ENCODE measurements at regions not wholly inside any gene's neighbourhood (a gene's known extent, or its start where the extent isn't known, plus 50 kb on each side); places are given as distances from the start of the nearest gene placed in this dataset.
"Not testable (repeated sequence)": the region's sequence is repeated elsewhere in the genome, so short reads cannot be mapped to it uniquely, and the experiment has no call there.

GRCh38 chr3:82585591-82585990, 824.1 kb upstream of the GBE1 start:
- H3K4me3 Mint-ChIP-seq; DNase-seq; ATAC-seq; H3K4me1 Mint-ChIP-seq; H3K9me3 ChIP-seq (ENCODE audit: control insufficient read depth, low read length, poor library complexity, severe bottlenecking); H3K36me3 Mint-ChIP-seq (ENCODE audit: low read depth); H3K27me3 Mint-ChIP-seq; H3K27ac Mint-ChIP-seq: not testable (repeated sequence)

- H3K36me3 Mint-ChIP-seq (ENCODE audit: low read depth), result not testable (repeated sequence)
Observed at GRCh38 chr3:82584861-82585260, 823.4 kb upstream of the GBE1 start.

GRCh38 chr3:82584415-82584814, 823.0 kb upstream of the GBE1 start:
- not testable (repeated sequence) for H3K4me3 Mint-ChIP-seq; ATAC-seq; H3K27ac Mint-ChIP-seq; H3K9me3 ChIP-seq (ENCODE audit: control insufficient read depth, low read length, poor library complexity, severe bottlenecking); DNase-seq; H3K36me3 Mint-ChIP-seq (ENCODE audit: low read depth); H3K27me3 Mint-ChIP-seq; H3K4me1 Mint-ChIP-seq

More at GRCh38 chr3:82584861-82585260, 823.4 kb upstream of the GBE1 start:
- DNase-seq; H3K4me3 Mint-ChIP-seq; H3K27me3 Mint-ChIP-seq; H3K4me1 Mint-ChIP-seq; H3K27ac Mint-ChIP-seq; ATAC-seq; H3K9me3 ChIP-seq (ENCODE audit: control insufficient read depth, low read length, poor library complexity, severe bottlenecking): not testable (repeated sequence)

GRCh38 chr3:82581350-82581749, 819.9 kb upstream of the GBE1 start:
- Mint-ChIP-seq H3K27ac (no peak overlapping the region), H3K4me1 (no peaks in the 10 kb centered on the region), H3K27me3 (no peaks in the 10 kb centered on the region), H3K4me3 (no peak overlapping the region), H3K36me3 (ENCODE audit: low read depth) (no peaks in the 10 kb centered on the region)
- no peak for DNase-seq
- ATAC-seq, result no peak
- no peaks in the 10 kb centered on the region for H3K9me3 ChIP-seq (ENCODE audit: control insufficient read depth, low read length, poor library complexity, severe bottlenecking)

- no peaks in the 10 kb centered on the region for H3K27me3 Mint-ChIP-seq
- no peak for ATAC-seq
- no peaks in the 10 kb centered on the region for H3K9me3 ChIP-seq (ENCODE audit: control insufficient read depth, low read length, poor library complexity, severe bottlenecking)
Observed at GRCh38 chr3:82572721-82573120, 811.3 kb upstream of the GBE1 start.

GRCh38 chr3:82568776-82569338, 807.4 kb upstream of the GBE1 start:
- DNase-seq (no peak), ATAC-seq (no peak)
- Mint-ChIP-seq H3K27ac (no peak overlapping the region), H3K36me3 (ENCODE audit: low read depth) (no peaks in the 10 kb centered on the region), H3K4me3 (no peak overlapping the region), H3K4me1 (no peaks in the 10 kb centered on the region), H3K27me3 (no peaks in the 10 kb centered on the region)
- no peaks in the 10 kb centered on the region for H3K9me3 ChIP-seq (ENCODE audit: control insufficient read depth, low read length, poor library complexity, severe bottlenecking)

More at GRCh38 chr3:82572721-82573120, 811.3 kb upstream of the GBE1 start:
- DNase-seq, result no peak
- H3K27ac Mint-ChIP-seq, result no peak overlapping the region
- H3K4me3 Mint-ChIP-seq, result no peak overlapping the region
- H3K36me3 Mint-ChIP-seq (ENCODE audit: low read depth), result no peaks in the 10 kb centered on the region
- no peaks in the 10 kb centered on the region for H3K4me1 Mint-ChIP-seq

GRCh38 chr3:82567029-82567600, 805.7 kb upstream of the GBE1 start:
- DNase-seq (no peak), ATAC-seq (no peak)
- Mint-ChIP-seq H3K27ac (no peak overlapping the region), H3K36me3 (ENCODE audit: low read depth) (no peaks in the 10 kb centered on the region), H3K27me3 (no peaks in the 10 kb centered on the region), H3K4me3 (no peak overlapping the region), H3K4me1 (no peaks in the 10 kb centered on the region)
- H3K9me3 ChIP-seq (ENCODE audit: control insufficient read depth, low read length, poor library complexity, severe bottlenecking), result no peaks in the 10 kb centered on the region

- Mint-ChIP-seq H3K36me3 (ENCODE audit: low read depth) (no peaks in the 10 kb centered on the region), H3K27me3 (no peaks in the 10 kb centered on the region), H3K4me3 (no peak overlapping the region), H3K4me1 (no peaks in the 10 kb centered on the region), H3K27ac (no peak overlapping the region)
- no peaks in the 10 kb centered on the region for H3K9me3 ChIP-seq (ENCODE audit: control insufficient read depth, low read length, poor library complexity, severe bottlenecking)
- DNase-seq (no peak), ATAC-seq (no peak)
Observed at GRCh38 chr3:82562896-82563295, 801.5 kb upstream of the GBE1 start.

- no peaks in the 10 kb centered on the region for H3K36me3 Mint-ChIP-seq (ENCODE audit: low read depth)
- no peak overlapping the region for H3K4me3 Mint-ChIP-seq
- no peaks in the 10 kb centered on the region for H3K9me3 ChIP-seq (ENCODE audit: control insufficient read depth, low read length, poor library complexity, severe bottlenecking)
- ATAC-seq, result no peak
- no peaks in the 10 kb centered on the region for H3K27me3 Mint-ChIP-seq
- H3K27ac Mint-ChIP-seq, result no peak overlapping the region
- DNase-seq, result no peak
- no peaks in the 10 kb centered on the region for H3K4me1 Mint-ChIP-seq
Observed at GRCh38 chr3:82561784-82562183, 800.3 kb upstream of the GBE1 start.

GRCh38 chr3:82558081-82558480, 796.6 kb upstream of the GBE1 start:
- ATAC-seq, result no peak
- no peaks in the 10 kb centered on the region for H3K27me3 Mint-ChIP-seq

GRCh38 chr3:82556113-82556512, 794.7 kb upstream of the GBE1 start:
- H3K27ac Mint-ChIP-seq, result no peak overlapping the region
- no peaks in the 10 kb centered on the region for H3K36me3 Mint-ChIP-seq (ENCODE audit: low read depth)
- ATAC-seq, result no peak
- H3K9me3 ChIP-seq (ENCODE audit: control insufficient read depth, low read length, poor library complexity, severe bottlenecking), result no peaks in the 10 kb centered on the region
- H3K27me3 Mint-ChIP-seq, result no peaks in the 10 kb centered on the region
- H3K4me3 Mint-ChIP-seq, result no peak overlapping the region
- no peaks in the 10 kb centered on the region for H3K4me1 Mint-ChIP-seq
- no peak for DNase-seq

More at GRCh38 chr3:82558081-82558480, 796.6 kb upstream of the GBE1 start:
- no peak overlapping the region for H3K4me3 Mint-ChIP-seq
- H3K36me3 Mint-ChIP-seq (ENCODE audit: low read depth), result no peaks in the 10 kb centered on the region
- DNase-seq, result no peak
- H3K9me3 ChIP-seq (ENCODE audit: control insufficient read depth, low read length, poor library complexity, severe bottlenecking), result no peaks in the 10 kb centered on the region
- H3K27ac Mint-ChIP-seq, result no peak overlapping the region
- no peaks in the 10 kb centered on the region for H3K4me1 Mint-ChIP-seq

GRCh38 chr3:82542556-82542955, 781.1 kb upstream of the GBE1 start:
- H3K27ac Mint-ChIP-seq; ATAC-seq; H3K4me1 Mint-ChIP-seq; DNase-seq; H3K9me3 ChIP-seq (ENCODE audit: control insufficient read depth, low read length, poor library complexity, severe bottlenecking); H3K36me3 Mint-ChIP-seq (ENCODE audit: low read depth); H3K27me3 Mint-ChIP-seq; H3K4me3 Mint-ChIP-seq: not testable (repeated sequence)

GRCh38 chr3:82521657-82522056, 760.2 kb upstream of the GBE1 start:
- Mint-ChIP-seq H3K4me3 (no peak overlapping the region), H3K36me3 (ENCODE audit: low read depth) (no peaks in the 10 kb centered on the region), H3K27ac (no peak overlapping the region), H3K27me3 (no peaks in the 10 kb centered on the region), H3K4me1 (no peaks in the 10 kb centered on the region)
- H3K9me3 ChIP-seq (ENCODE audit: control insufficient read depth, low read length, poor library complexity, severe bottlenecking), result no peaks in the 10 kb centered on the region
- ATAC-seq (no peak), DNase-seq (no peak)

GRCh38 chr3:82520846-82521245, 759.4 kb upstream of the GBE1 start:
- no peak overlapping the region for H3K4me3 Mint-ChIP-seq
- no peaks in the 10 kb centered on the region for H3K36me3 Mint-ChIP-seq (ENCODE audit: low read depth)
- H3K4me1 Mint-ChIP-seq, result no peaks in the 10 kb centered on the region
- ATAC-seq (no peak), DNase-seq (no peak)
- H3K27me3 Mint-ChIP-seq, result no peaks in the 10 kb centered on the region
- H3K27ac Mint-ChIP-seq, result no peak overlapping the region
- no peaks in the 10 kb centered on the region for H3K9me3 ChIP-seq (ENCODE audit: control insufficient read depth, low read length, poor library complexity, severe bottlenecking)

All from T-helper 17 cell (primary cell).